ENCODE measurements at regions not wholly inside any gene's neighbourhood (a gene's known extent, or its start where the extent isn't known, plus 50 kb on each side); places are given as distances from the start of the nearest gene placed in this dataset.

- Histone ChIP-seq H3K9me3 (no peaks in the 10 kb centered on the region), H3K4me3 (ENCODE audit: control insufficient read depth in 1 of 2, extremely low read depth in 1 of 2, low read length in 1 of 2) (no peak overlapping the region), H3K4me1 (ENCODE audit: control insufficient read depth in 1 of 2, extremely low read depth in 1 of 2, insufficient read depth in 2 of 2, low read length in 2 of 2) (no peaks in the 10 kb centered on the region), H3K27ac (ENCODE audit: low read length) (no peak overlapping the region), H3K36me3 (ENCODE audit: control insufficient read depth in 2 of 2, extremely low read depth in 1 of 2, insufficient read depth in 1 of 2, low read length in 1 of 2) (no peaks in the 10 kb centered on the region), H3K27me3 (replicated peaks in 1 of 2; ENCODE audit: control insufficient read depth in 2 of 2, extremely low read depth in 1 of 2, insufficient read depth in 2 of 2, low read length in 1 of 2) (no peaks in the 10 kb centered on the region)
- no peaks in the 10 kb centered on the region for H3K4me1 Mint-ChIP-seq
- CTCF ChIA-PET, result no interaction called here
- no peaks in the 10 kb centered on the region for H3K36me3 Mint-ChIP-seq
- ATAC-seq (replicated peaks in 1 of 4) (no peak), DNase-seq (no peak)
- H3K27me3 Mint-ChIP-seq, result no peaks in the 10 kb centered on the region
- no peak overlapping the region for H3K27ac Mint-ChIP-seq
- 87% methylated on average over 1 of the region's 2 CpGs for WGBS (ENCODE audit: insufficient coverage)
- H3K4me3 Mint-ChIP-seq, result no peak overlapping the region
- POLR2A ChIA-PET, result interaction anchor here in 1 of 2 donors (0.6 kb wide), 1 partner anchor 32 kb away, joined by 3 read pairs; no protein-coding TSS in a partner anchor
- peaks cover 17 to 31% (median 25%) of the 10 kb centered on the region in 3 donors for H3K9me3 Mint-ChIP-seq
Observed at GRCh38 chr3:166783206-166783605, 596.9 kb downstream of the ZBBX start.

- Mint-ChIP-seq H3K36me3 (no peaks in the 10 kb centered on the region), H3K4me1 (no peaks in the 10 kb centered on the region), H3K27ac (no peak overlapping the region), H3K9me3 (peaks cover 6 to 19% (median 7%) of the 10 kb centered on the region in 3 donors), H3K27me3 (no peaks in the 10 kb centered on the region), H3K4me3 (no peak overlapping the region)
- no peaks in the 10 kb centered on the region for H3K4me1 ChIP-seq (ENCODE audit: control insufficient read depth in 1 of 2, extremely low read depth in 1 of 2, insufficient read depth in 2 of 2, low read length in 2 of 2)
- no peaks in the 10 kb centered on the region for H3K36me3 ChIP-seq (ENCODE audit: control insufficient read depth in 2 of 2, extremely low read depth in 1 of 2, insufficient read depth in 1 of 2, low read length in 1 of 2)
- H3K9me3 ChIP-seq, result no peaks in the 10 kb centered on the region
- H3K27me3 ChIP-seq (replicated peaks in 1 of 2; ENCODE audit: control insufficient read depth in 2 of 2, extremely low read depth in 1 of 2, insufficient read depth in 2 of 2, low read length in 1 of 2), result no peaks in the 10 kb centered on the region
- DNase-seq, result no peak
- CTCF ChIA-PET, result no interaction called here
- POLR2A ChIA-PET, result no interaction called here
- no peak overlapping the region for H3K27ac ChIP-seq (ENCODE audit: low read length)
- ATAC-seq (replicated peaks in 1 of 4), result no peak
- H3K4me3 ChIP-seq (ENCODE audit: control insufficient read depth in 1 of 2, extremely low read depth in 1 of 2, low read length in 1 of 2), result no peak overlapping the region
- WGBS (ENCODE audit: insufficient coverage), result 70% methylated on average over 2 of the region's 5 CpGs
Observed at GRCh38 chr3:166764698-166765318, 615.3 kb downstream of the ZBBX start.

- DNase-seq (no peak), ATAC-seq (replicated peaks in 1 of 4) (no peak)
- no peaks in the 10 kb centered on the region for H3K36me3 Mint-ChIP-seq
- no peaks in the 10 kb centered on the region for H3K27me3 Mint-ChIP-seq
- no peak overlapping the region for H3K4me3 Mint-ChIP-seq
- no peak overlapping the region for H3K4me3 ChIP-seq (ENCODE audit: control insufficient read depth in 1 of 2, extremely low read depth in 1 of 2, low read length in 1 of 2)
- H3K4me1 ChIP-seq (ENCODE audit: control insufficient read depth in 1 of 2, extremely low read depth in 1 of 2, insufficient read depth in 2 of 2, low read length in 2 of 2), result no peaks in the 10 kb centered on the region
- no peaks in the 10 kb centered on the region for H3K36me3 ChIP-seq (ENCODE audit: control insufficient read depth in 2 of 2, extremely low read depth in 1 of 2, insufficient read depth in 1 of 2, low read length in 1 of 2)
- no peaks in the 10 kb centered on the region for H3K27me3 ChIP-seq (replicated peaks in 1 of 2; ENCODE audit: control insufficient read depth in 2 of 2, extremely low read depth in 1 of 2, insufficient read depth in 2 of 2, low read length in 1 of 2)
- WGBS (ENCODE audit: insufficient coverage), result 40% methylated on average over 1 of the region's 9 CpGs
- H3K27ac ChIP-seq (ENCODE audit: low read length), result no peak overlapping the region
- ChIA-PET POLR2A (no interaction called here), CTCF (no interaction called here)
- H3K27ac Mint-ChIP-seq, result no peak overlapping the region
- no peaks in the 10 kb centered on the region for H3K9me3 ChIP-seq
- no peaks in the 10 kb centered on the region for H3K4me1 Mint-ChIP-seq
- H3K9me3 Mint-ChIP-seq, result peaks cover 10 to 18% (median 12%) of the 10 kb centered on the region in 3 donors
Observed at GRCh38 chr3:166759736-166760513, 620.2 kb downstream of the ZBBX start.

- Histone ChIP-seq H3K4me3 (ENCODE audit: control insufficient read depth in 1 of 2, extremely low read depth in 1 of 2, low read length in 1 of 2) (no peak overlapping the region), H3K27ac (ENCODE audit: low read length) (no peak overlapping the region), H3K27me3 (replicated peaks in 1 of 2; ENCODE audit: control insufficient read depth in 2 of 2, extremely low read depth in 1 of 2, insufficient read depth in 2 of 2, low read length in 1 of 2) (no peaks in the 10 kb centered on the region), H3K9me3 (no peaks in the 10 kb centered on the region), H3K36me3 (ENCODE audit: control insufficient read depth in 2 of 2, extremely low read depth in 1 of 2, insufficient read depth in 1 of 2, low read length in 1 of 2) (no peaks in the 10 kb centered on the region), H3K4me1 (ENCODE audit: control insufficient read depth in 1 of 2, extremely low read depth in 1 of 2, insufficient read depth in 2 of 2, low read length in 2 of 2) (no peaks in the 10 kb centered on the region)
- H3K4me1 Mint-ChIP-seq, result no peaks in the 10 kb centered on the region
- ChIA-PET POLR2A (no interaction called here), CTCF (no interaction called here)
- H3K9me3 Mint-ChIP-seq, result peaks cover 16 to 31% (median 17%) of the 10 kb centered on the region in 3 donors
- no peak for ATAC-seq (replicated peaks in 1 of 4)
- H3K27ac Mint-ChIP-seq, result no peak overlapping the region
- H3K36me3 Mint-ChIP-seq, result no peaks in the 10 kb centered on the region
- no peak overlapping the region for H3K4me3 Mint-ChIP-seq
- no peak for DNase-seq
- no peaks in the 10 kb centered on the region for H3K27me3 Mint-ChIP-seq
- WGBS (ENCODE audit: insufficient coverage), result no CpG with 5 or more reads among the region's 2 CpGs
Observed at GRCh38 chr3:166752214-166752613, 627.9 kb downstream of the ZBBX start.

- H3K4me3 Mint-ChIP-seq, result no peak overlapping the region
- Histone ChIP-seq H3K27me3 (replicated peaks in 1 of 2; ENCODE audit: control insufficient read depth in 2 of 2, extremely low read depth in 1 of 2, insufficient read depth in 2 of 2, low read length in 1 of 2) (no peaks in the 10 kb centered on the region), H3K27ac (ENCODE audit: low read length) (no peak overlapping the region), H3K36me3 (ENCODE audit: control insufficient read depth in 2 of 2, extremely low read depth in 1 of 2, insufficient read depth in 1 of 2, low read length in 1 of 2) (no peaks in the 10 kb centered on the region), H3K4me3 (ENCODE audit: control insufficient read depth in 1 of 2, extremely low read depth in 1 of 2, low read length in 1 of 2) (no peak overlapping the region), H3K4me1 (ENCODE audit: control insufficient read depth in 1 of 2, extremely low read depth in 1 of 2, insufficient read depth in 2 of 2, low read length in 2 of 2) (no peaks in the 10 kb centered on the region), H3K9me3 (no peaks in the 10 kb centered on the region)
- no peaks in the 10 kb centered on the region for H3K4me1 Mint-ChIP-seq
- WGBS (ENCODE audit: insufficient coverage), result no CpG with 5 or more reads among the region's 2 CpGs
- POLR2A ChIA-PET, result no interaction called here
- DNase-seq, result no peak
- H3K9me3 Mint-ChIP-seq, result peaks cover 7 to 25% (median 11%) of the 10 kb centered on the region in 3 donors
- CTCF ChIA-PET, result no interaction called here
- H3K27me3 Mint-ChIP-seq, result no peaks in the 10 kb centered on the region
- no peak for ATAC-seq (replicated peaks in 1 of 4)
- no peak overlapping the region for H3K27ac Mint-ChIP-seq
- no peaks in the 10 kb centered on the region for H3K36me3 Mint-ChIP-seq
Observed at GRCh38 chr3:166743481-166744134, 636.5 kb downstream of the ZBBX start.

GRCh38 chr3:166734734-166735133 is 645.4 kb downstream of the ZBBX start:
- CTCF ChIA-PET, result no interaction called here
- H3K36me3 ChIP-seq (ENCODE audit: control insufficient read depth in 2 of 2, extremely low read depth in 1 of 2, insufficient read depth in 1 of 2, low read length in 1 of 2), result no peaks in the 10 kb centered on the region
- H3K27me3 Mint-ChIP-seq, result no peaks in the 10 kb centered on the region
- POLR2A ChIA-PET, result no interaction called here
- no peaks in the 10 kb centered on the region for H3K4me1 Mint-ChIP-seq
- no peaks in the 10 kb centered on the region for H3K27me3 ChIP-seq (replicated peaks in 1 of 2; ENCODE audit: control insufficient read depth in 2 of 2, extremely low read depth in 1 of 2, insufficient read depth in 2 of 2, low read length in 1 of 2)
- no peaks in the 10 kb centered on the region for H3K4me1 ChIP-seq (ENCODE audit: control insufficient read depth in 1 of 2, extremely low read depth in 1 of 2, insufficient read depth in 2 of 2, low read length in 2 of 2)
- no peaks in the 10 kb centered on the region for H3K36me3 Mint-ChIP-seq
- ATAC-seq (replicated peaks in 1 of 4), result no peak
- H3K4me3 Mint-ChIP-seq, result no peak overlapping the region
- no peak overlapping the region for H3K27ac Mint-ChIP-seq
- H3K27ac ChIP-seq (ENCODE audit: low read length), result no peak overlapping the region
- no peaks in the 10 kb centered on the region for H3K9me3 ChIP-seq
- peaks cover 6 to 26% (median 12%) of the 10 kb centered on the region in 3 donors for H3K9me3 Mint-ChIP-seq
- no peak for DNase-seq
- WGBS (ENCODE audit: insufficient coverage), result 92% methylated on average over 2 of the region's 3 CpGs
- no peak overlapping the region for H3K4me3 ChIP-seq (ENCODE audit: control insufficient read depth in 1 of 2, extremely low read depth in 1 of 2, low read length in 1 of 2)
